Hepatocyte (in vitro differentiated cells): ENCODE measurements at regions not wholly inside any gene's neighbourhood (a gene's known extent, or its start where the extent isn't known, plus 50 kb on each side); places are given as distances from the start of the nearest gene placed in this dataset.

Experiments used
- CTCF ChIP-seq: fragments of 200-600 bp; sonication (generic); IDR thresholded peaks from 2 replicates; pipeline ENCODE4 v1.5.1; 2016; ENCODE audit warnings: antibody characterized with exemption, mild to moderate bottlenecking; ENCODE audit not compliant: poor library complexity
- EZH2 ChIP-seq: fragments of 200-600 bp; sonication (generic); IDR thresholded peaks from 2 replicates; pipeline ENCODE4 v1.6.1; 2016; ENCODE audit warnings: antibody characterized with exemption, mild to moderate bottlenecking, borderline replicate concordance

DNA sequence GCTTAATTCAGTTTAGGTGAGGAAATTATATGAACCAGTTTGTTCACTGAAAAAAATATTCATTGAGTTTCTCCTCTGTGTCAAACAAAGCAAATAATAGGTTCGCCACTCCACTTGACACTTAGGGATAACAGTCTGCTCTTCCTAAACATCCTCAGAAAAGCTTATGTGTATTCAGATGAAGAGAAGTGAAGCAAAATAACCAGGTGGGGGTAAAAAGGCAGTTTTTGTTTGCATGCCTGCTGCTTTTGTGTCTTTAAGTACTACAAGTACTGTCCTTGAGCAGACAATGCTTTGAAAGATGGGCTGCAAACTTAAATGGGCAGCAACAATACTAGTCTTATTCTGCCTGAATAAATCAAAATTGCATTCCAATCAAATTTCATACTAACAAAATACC, 910.7 kb upstream of the MDGA2 start:
- TF ChIP-seq EZH2 (no peak), CTCF (no peak)
